ENCODE measurements at regions not wholly inside any gene's neighbourhood (a gene's known extent, or its start where the extent isn't known, plus 50 kb on each side); places are given as distances from the start of the nearest gene placed in this dataset.
"Not testable (repeated sequence)": the region's sequence is repeated elsewhere in the genome, so short reads cannot be mapped to it uniquely, and the experiment has no call there.

DNA sequence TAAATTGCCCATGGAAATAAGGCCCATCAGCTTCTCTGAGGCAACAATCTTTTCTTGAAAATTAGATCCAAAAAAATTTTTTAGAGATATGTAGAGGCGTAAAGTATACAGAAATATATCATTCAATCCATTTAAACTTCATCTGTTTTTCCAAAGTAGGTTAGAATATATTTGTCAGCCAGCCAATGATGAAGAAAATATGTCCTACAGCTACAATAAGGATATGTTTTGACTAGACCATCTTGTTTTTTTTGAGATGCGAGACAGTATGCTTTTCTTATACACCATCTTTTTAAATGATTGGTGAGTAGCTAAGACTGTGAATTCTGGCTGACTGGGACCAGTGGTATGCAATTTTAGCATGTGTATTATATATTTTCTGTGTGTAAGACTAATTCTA lies 630.4 kb upstream of the CNTN5 start:
- Histone ChIP-seq H3K27ac (no peak overlapping the region), H3K36me3 (no peaks in the 10 kb centered on the region), H3K27me3 (no peaks in the 10 kb centered on the region), H3K4me3 (no peak overlapping the region), H3K4me1 (no peaks in the 10 kb centered on the region), H3K9me3 (no peaks in the 10 kb centered on the region)
- intact Hi-C loops (cut with DNase I): no loop called here
- TF ChIP-seq, protein P1, sequence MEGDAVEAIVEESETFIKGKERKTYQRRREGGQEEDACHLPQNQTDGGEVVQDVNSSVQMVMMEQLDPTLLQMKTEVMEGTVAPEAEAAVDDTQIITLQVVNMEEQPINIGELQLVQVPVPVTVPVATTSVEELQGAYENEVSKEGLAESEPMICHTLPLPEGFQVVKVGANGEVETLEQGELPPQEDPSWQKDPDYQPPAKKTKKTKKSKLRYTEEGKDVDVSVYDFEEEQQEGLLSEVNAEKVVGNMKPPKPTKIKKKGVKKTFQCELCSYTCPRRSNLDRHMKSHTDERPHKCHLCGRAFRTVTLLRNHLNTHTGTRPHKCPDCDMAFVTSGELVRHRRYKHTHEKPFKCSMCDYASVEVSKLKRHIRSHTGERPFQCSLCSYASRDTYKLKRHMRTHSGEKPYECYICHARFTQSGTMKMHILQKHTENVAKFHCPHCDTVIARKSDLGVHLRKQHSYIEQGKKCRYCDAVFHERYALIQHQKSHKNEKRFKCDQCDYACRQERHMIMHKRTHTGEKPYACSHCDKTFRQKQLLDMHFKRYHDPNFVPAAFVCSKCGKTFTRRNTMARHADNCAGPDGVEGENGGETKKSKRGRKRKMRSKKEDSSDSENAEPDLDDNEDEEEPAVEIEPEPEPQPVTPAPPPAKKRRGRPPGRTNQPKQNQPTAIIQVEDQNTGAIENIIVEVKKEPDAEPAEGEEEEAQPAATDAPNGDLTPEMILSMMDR (IDR thresholded peaks at IDR 0.05): no peak
- TF ChIP-seq POLR2A (IDR thresholded peaks at IDR 0.05): no peak
- no peak for DNase-seq
- WGBS, 2 donors: 67 to 71% methylated on average over 2 of the region's 2 CpGs

DNA sequence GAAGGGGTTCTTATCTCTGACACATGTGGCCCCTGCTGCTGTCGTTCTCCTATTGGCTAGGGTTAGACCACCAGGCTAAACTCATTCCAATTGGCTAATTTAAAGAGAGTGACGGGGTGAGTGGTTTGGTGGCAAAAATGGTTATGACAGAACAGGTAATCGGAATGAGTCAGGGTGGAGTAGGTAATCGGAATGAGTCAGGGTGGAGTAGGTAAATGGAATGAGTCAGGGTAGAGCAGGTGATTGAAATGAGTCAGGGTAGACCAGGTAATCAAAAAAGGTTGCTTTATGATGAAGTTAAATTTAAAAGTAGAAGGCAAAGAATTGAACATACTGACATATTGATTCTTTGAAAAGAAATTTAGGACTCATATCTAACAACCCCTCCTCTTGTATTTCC lies 626.2 kb upstream of the CNTN5 start:
- H3K9me3 ChIP-seq; DNase-seq; H3K27me3 ChIP-seq; H3K27ac ChIP-seq; intact Hi-C loops (cut with DNase I); H3K36me3 ChIP-seq; H3K4me1 ChIP-seq; H3K4me3 ChIP-seq: not testable (repeated sequence)
- 44 to 73% methylated on average over 4 of the region's 4 CpGs for WGBS, 2 donors

DNA sequence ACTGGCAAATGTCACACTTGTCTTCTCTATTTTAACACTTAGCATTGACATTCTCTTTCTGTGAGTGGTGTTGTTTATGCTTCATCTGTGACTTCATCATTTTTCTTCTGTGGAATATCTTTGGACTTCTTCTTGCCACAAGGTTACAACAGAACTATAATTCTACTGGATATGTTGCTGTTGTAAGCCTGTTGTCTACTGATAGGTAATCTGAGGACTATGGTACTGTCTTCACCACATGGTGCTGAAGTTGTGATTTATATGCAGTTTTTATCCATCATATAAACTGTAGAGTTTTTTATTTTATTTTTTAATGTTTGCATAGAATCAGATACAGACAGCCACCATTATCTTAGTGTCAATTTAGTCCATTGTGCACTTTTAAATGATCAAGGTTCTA lies 622.2 kb upstream of the CNTN5 start:
- no peaks in the 10 kb centered on the region for H3K4me1 ChIP-seq
- no peak overlapping the region for H3K4me3 ChIP-seq
- H3K9me3 ChIP-seq: no peaks in the 10 kb centered on the region
- TF ChIP-seq, protein P1 (IDR thresholded peaks at IDR 0.05): no peak
- no peak for TF ChIP-seq POLR2A (IDR thresholded peaks at IDR 0.05)
- intact Hi-C loops (cut with DNase I): no loop called here
- no peaks in the 10 kb centered on the region for H3K36me3 ChIP-seq
- no peak overlapping the region for H3K27ac ChIP-seq
- no peak for DNase-seq
- H3K27me3 ChIP-seq: no peaks in the 10 kb centered on the region

DNA sequence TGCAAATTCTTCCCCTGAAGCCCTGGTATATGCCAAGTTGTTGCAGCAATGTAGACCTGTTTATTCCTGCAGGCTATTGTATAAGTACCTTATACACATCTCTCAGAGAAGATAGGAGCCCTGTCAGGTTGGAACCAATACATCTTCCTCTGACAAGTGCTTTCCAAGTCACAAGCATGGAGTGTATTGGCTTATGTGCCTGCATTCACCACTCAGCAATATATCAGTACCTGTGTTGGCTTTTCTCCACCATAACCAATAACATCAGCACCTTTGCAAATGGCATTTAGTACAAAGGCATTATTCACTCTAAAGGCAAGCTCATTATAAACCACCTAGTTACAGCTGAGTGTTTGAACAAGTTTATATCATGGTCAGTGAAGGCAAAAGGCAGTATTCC lies 611.7 kb upstream of the CNTN5 start:
- Histone ChIP-seq H3K27ac (no peak overlapping the region), H3K4me3 (no peak overlapping the region), H3K4me1 (no peaks in the 10 kb centered on the region), H3K36me3 (no peaks in the 10 kb centered on the region), H3K27me3 (no peaks in the 10 kb centered on the region), H3K9me3 (no peaks in the 10 kb centered on the region)
- no peak for TF ChIP-seq POLR2A (IDR thresholded peaks at IDR 0.05)
- TF ChIP-seq, protein P1 (IDR thresholded peaks at IDR 0.05): no peak
- intact Hi-C loops (cut with DNase I): no loop called here
- DNase-seq: no peak

DNA sequence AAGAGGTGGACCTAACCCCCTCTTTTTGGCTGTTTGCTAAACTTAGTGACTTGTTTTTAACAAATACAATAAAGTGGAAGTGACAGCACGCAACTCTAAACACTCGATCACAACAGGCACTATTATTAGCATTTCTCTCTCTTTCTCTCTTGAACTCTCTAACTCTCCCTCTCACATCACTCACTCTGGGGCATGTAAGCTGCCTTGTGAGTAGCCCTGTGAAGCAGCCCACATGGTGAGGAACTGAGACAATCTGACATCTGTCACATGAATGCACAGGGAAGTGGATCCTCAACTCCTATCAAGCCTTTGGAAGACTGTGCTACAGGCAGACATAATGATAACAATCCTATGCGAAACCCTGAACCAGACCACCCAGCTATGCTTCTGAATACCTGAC lies 609.0 kb upstream of the CNTN5 start:
- Histone ChIP-seq H3K27ac (no peak overlapping the region), H3K36me3 (no peaks in the 10 kb centered on the region), H3K4me1 (no peaks in the 10 kb centered on the region), H3K4me3 (no peak overlapping the region), H3K27me3 (no peaks in the 10 kb centered on the region), H3K9me3 (no peaks in the 10 kb centered on the region)
- no peak for DNase-seq
- no peak for TF ChIP-seq POLR2A (IDR thresholded peaks at IDR 0.05)
- TF ChIP-seq, protein P1 (IDR thresholded peaks at IDR 0.05): no peak
- intact Hi-C loops (cut with DNase I): no loop called here
- 71 to 77% methylated on average over 3 of the region's 3 CpGs for WGBS, 2 donors

DNA sequence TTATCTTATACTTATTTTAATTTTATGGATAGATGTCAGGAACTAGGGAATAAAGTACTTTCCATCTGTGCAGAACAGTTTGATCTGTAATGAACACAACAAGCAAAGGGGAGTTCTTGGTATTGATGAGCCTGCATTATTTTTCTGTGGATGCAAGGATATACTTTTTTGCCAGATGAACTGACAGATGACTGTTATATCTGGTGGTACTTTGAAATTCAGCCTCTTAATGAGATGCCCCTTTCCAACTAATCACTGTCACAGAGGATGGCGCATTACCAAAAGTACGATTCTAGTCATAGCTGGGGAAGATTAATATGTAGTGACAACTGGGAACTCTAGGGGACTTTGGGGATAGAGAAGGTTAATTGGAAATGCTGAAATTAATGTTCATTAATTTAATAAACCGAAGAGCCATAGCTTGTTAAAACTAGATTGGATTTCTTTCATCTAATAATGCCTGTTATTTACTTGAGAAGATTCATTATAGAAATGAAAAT lies 603.4 kb upstream of the CNTN5 start:
- TF ChIP-seq, protein P1 (IDR thresholded peaks at IDR 0.05): no peak
- no peak for TF ChIP-seq POLR2A (IDR thresholded peaks at IDR 0.05)
- DNase-seq: no peak
- H3K27ac ChIP-seq: no peak overlapping the region
- no peaks in the 10 kb centered on the region for H3K9me3 ChIP-seq
- H3K36me3 ChIP-seq: no peaks in the 10 kb centered on the region
- 64 to 67% methylated on average over 3 of the region's 3 CpGs for WGBS, 2 donors
- H3K27me3 ChIP-seq: no peaks in the 10 kb centered on the region
- H3K4me1 ChIP-seq: no peaks in the 10 kb centered on the region
- intact Hi-C loops (cut with DNase I): no loop called here
- no peak overlapping the region for H3K4me3 ChIP-seq

Measured in esophagus squamous epithelium (tissue), 5 donors.